Glomerular visceral epithelial cell (primary cell): ENCODE measurements at regions not wholly inside any gene's neighbourhood (a gene's known extent, or its start where the extent isn't known, plus 50 kb on each side); places are given as distances from the start of the nearest gene placed in this dataset.

Experiments
- DNase-seq: peaks from one replicate; pipeline ENCODE4 v3.0.0-alpha.2; 2016; ENCODE audit errors: extremely low spot score

DNA sequence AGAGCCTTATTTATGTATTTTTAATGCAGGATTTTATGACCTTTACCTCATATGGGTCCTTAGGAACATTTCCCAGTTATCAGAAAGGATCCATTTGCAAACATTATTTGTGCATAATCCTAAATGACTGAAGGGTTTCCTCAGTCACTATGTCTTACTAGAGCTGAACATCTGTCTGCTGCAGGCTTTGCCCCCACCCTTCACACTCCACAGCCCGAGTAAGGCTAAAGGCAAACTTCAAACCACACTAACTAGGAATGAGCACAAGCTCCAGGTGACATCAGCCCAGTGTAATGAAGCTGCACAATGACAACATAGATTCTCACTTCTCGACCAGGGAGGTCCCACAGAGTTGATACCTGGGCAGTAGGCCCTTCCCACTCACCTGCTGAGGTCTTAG lies 491.3 kb upstream of the MKI67 start:
- DNase-seq, result no peak

DNA sequence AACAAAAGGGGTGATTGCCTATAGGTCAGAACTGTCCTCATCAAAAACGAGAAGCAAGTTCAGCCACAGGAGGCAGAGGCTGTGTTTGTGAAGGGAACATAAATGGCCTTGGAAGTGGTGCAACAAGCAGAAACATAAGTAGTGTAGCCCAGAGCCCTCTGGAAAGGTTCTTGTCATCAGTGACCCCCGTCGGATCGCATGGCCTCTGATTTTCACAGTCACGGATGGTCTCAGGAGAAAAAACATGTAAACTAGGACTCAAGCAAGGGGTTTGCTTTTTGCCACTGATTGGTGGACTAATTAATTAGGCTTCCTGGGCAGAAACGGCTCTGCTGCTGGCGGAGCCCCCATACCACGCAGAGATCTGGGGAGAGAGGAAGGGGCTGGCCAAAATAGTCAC lies 496.5 kb upstream of the MKI67 start:
- DNase-seq, result no peak

DNA sequence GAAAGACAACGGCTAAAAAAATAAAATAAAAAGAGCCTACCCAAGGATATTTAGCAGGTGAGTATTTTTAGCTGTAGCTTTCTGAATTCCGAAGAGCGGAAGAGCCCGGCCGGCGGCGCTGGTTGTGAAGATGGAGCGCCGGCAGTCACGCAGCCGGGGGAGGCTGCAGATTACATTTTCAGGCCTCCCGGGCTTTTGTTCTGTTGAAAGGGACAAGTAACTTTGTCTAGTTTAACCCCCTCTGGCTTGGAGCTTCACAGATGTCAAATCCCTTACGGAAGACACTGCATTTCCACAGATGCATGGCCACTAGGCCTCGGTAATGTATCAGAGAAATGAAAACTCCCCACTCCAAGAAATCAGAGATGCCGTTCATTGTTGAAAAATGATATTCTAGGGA lies 497.6 kb upstream of the MKI67 start:
- DNase-seq, result no peak

DNA sequence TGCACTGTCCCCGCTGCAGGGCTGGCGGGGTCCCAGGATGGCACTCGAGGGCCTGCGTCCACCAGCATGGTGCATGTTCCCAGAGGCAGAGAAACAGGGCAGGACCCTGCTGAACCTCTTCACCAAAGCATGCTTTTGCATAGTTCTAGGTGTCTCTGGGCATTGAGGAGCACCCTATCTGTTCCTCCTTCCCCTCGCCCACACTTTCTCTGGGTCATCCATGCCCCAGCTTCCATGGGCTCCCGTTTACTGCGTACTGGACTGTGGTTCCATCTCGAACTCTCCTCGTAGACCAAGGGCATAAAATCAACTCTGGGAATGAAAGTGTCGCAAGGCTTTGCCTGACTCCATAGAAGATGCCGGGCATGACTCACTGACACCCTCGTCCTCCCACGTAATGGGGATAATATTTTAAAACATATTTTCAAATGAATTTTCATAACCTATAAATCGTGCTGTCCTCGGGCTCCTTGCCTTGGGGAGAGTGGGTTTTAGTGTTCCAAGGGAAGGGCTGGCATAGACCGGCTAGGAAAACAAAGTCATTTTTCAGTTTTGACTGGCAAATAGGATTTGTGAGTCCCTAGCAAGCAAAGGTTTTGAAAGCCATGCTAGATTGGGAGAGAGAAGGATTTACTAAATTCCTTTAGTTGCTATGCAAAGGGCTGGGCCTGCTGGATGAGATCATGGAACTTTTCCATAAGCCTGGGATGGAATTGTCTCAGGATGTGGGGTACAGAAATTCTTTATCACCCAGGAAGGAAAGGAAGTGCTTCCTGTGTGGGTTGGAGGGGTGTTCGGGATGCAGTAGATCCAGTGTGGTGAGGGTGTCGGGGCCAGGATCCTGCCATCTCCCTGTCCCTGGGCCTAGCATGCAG lies 498.7 kb upstream of the MKI67 start:
- DNase-seq, result no peak

DNA sequence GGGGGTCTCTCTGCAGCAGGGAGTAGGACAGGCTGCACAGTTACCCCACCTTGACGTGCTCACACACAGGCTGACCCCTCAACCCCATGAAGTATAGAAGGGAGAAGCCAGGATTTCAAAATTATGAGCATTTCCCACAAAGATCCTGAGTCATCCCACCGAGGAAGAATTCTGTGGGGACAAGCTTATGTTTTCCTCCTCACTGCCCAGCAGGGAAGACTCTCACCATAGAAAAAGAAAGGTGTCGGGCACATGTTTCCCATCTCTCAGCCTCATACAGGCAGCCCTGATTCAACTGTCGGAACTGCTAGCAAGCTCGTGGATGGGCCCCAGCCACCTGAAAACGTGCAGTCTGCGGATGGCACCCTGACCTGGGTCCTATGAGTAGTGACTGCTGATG lies 499.7 kb upstream of the MKI67 start:
- no peak for DNase-seq

DNA sequence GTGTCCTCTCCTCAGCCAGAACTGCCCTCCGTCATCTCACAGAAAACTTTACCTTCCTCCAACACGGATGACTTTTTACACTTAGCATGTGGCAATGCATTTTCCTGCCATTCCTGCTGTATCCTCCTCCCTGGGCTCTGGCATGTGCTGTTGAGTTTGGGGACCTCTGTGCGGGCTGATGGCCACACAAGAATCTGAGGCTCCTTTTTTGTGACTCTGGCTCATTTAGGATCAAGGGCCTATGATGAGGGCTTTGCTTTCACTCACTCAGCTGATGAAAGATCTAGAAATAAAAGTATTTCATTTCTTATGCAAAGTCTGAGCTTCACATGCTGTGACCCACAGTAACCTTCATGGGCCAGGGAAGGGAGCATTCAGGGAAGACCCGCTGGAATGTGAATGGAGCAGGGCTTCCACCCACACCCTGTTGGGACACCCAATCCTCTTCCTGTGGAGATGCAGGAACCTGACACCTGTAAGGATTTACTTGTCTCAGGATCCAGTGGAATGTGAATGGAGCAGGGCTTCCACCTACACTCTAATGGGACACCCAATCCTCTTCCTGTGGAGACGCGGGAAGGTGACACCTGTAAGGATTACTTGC lies 500.3 kb upstream of the MKI67 start:
- no peak for DNase-seq

DNA sequence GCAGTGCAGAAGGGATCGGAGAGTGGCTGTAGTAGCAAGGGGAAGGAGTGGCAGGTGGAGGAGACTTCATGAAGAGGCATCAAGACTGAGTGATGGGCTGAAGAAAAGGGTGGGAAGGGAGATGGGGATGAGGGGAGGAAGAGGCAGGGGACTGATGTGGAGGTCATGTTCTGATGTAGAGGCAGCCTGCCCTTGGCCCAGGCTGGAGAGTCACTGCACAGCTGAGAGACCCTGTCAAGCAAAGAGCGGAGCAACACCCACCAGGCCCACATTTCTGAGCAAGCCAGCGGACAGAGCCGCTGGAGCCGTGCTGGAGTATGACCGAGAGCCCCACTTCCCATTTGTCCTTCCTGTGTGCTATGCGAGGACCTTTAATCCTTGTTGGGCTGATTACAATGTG lies 501.6 kb upstream of the MKI67 start:
- no peak for DNase-seq

DNA sequence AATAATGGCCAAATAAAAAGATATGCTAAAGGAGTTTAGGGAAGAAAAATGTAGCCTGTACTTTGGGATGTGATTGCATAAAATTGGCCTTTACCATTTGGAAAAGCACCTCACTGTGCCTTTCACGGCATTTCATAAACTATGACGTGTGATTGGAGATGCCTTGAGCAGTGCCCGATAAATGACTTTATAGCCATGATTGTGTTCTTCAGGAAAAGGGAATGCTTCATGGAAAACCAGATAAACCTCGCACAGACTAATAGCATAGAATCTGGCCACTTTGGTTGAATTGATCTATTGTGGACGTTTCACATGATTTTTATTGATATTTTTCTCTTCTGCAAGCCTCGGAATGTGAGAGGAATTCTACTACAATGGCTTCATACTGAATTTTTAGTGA lies 502.0 kb upstream of the MKI67 start:
- no peak for DNase-seq

DNA sequence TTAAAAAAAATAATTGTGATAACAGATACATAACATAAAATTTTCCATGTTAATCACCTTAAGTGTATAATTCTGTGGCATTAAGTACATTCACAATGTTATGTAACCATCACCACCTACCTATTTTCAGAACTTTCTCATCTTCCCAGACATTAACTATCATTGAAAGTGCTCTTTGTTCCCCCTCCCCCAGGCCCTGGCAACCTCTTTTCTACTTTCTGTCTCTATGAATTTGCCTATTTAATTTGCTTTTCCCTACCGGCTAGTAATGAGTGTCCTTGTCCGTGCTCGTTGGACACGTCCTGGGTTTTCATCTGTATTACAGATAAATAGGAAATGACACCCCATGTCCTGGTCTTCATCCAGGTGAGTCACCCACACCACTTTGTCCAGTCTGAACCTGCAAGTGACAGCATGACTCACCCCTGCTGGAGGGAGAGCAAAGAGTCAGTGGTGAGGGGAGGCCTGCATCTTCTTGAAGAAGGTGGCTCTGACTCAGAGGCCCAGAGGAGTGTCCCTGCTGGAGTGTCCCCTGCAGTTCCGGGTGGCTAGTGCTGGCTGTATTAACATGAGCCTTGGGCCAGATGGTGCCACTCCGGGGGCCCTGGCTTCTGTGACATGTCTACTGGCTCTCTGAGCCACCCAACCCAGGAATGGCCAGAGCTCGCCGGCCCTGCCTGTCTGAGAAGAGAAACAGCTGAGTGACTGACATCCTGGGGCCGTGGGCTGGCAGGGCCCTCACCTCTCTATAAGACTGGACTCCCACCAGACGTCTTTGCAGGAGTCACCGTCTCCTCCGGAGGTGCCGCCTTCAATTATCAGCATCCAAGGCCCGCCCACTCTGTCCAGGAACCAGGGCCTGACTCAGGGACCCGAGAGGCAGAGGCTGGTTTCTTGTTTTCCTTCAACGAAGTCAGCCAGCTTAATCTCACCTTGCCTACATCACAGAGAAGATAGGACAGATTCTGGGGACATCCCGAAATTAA lies 503.2 kb upstream of the MKI67 start:
- DNase-seq, result no peak

DNA sequence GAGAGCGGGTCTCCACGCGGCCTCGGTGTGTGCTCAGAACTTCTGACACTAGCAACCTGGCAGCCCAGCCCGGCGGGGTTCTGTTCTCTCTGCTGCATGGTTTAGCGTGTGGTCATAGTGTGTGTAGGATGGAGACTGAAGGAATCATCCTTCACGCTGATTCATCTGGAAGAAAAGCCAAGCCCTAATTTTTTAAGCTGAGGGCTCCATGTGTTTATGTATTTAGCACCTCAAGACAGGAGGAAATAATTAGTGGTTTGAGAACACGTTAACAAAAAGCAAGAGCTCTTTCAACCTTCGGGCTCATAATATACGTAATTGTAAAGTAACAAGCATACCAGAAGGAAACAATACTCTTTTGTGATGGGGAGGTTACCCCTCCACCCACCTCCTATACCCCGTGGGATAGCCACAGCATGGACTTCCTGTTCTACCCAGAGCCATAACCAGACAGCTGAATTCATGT lies 504.6 kb upstream of the MKI67 start:
- DNase-seq, result no peak

DNA sequence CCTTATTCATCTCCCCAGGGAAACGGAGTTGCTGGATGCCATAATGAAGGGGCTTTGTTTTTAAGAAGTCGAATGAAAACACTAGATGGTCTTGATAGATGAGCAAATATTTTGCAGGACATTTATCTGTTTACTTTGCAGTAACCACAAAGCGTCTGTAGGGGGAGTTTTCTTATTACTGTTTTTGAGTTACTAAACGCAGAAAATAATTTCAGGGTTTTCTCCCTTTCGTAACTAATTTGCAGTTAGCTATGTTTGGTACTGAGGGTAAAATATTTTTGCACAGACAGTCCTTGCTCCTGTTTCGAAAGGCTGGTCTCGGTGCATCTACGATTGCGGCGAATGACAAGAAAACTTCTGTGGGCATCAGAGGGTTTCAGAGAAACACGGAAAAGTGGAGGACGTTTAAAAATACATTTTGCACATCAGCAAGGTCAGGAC lies 505.6 kb upstream of the MKI67 start:
- DNase-seq, result no peak

DNA sequence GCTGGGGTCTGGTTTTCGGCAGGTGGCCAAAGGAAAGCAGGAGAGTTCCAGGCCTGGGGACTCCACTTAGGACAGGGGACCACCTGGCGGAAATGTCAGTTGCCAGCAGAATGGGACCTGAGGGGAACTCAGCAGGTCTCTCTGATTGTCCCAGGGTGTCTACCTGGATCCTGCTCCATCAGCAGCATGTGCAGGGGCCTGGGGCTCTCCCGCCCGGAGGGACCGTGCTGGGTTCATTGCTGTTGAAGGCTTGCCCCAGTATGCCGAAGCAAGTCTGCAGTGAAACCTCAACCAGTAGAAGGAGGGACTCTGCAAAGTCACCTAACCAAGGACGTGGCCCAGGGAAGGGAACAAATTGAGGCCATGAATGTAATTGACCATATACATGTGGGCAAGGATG lies 506.5 kb upstream of the MKI67 start:
- no peak for DNase-seq

DNA sequence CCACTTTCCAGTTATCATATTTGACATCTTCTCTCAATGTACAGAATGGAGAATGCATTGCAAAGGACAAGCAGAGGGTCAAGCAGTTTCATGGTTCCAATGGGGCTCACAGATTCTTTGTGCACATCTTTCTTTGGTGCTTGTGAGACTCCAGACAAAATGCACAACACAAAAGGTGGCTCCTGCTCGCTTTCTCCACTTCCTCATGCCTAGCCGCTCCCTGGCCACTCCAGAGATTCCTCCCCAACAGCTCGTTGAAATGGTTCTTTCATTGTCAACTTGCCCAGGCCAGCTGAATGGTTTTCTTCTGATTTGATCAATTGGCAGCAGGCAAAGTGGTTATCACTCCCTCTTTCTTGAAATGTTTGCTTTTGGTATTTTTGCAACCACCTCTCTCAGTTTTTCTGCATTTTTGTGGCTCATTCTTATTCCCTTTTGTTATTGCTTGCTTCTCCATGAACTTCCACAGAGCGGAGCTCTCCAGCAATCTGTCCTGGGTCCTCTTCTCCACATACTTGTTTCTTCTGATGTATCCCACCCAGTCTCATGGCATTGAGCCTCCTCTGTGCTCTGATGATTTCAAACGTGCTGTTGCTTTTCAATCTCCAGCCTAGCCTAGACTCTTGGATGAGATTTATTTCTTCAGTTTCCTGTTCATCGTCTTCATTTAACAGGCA lies 507.8 kb upstream of the MKI67 start:
- no peak for DNase-seq

DNA sequence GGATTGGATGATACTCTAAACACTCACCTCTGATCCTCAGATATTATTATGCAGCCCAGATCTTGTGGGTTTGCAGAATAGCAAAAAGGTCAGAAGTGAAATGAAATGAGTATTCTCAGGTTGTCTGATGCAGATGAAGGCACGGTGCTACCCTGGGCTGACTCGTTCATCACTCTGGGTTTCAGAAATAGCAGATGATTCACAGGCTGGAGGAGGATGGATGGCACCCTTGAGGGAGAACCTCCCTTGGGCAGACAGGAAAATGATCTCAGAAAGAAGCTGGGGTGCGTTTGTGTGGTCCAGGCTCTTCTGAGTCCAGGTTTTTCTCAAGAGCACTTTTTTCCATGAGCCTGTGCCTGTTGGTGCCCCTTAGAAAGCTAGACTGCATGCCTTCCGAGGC lies 515.8 kb upstream of the MKI67 start:
- no peak for DNase-seq

DNA sequence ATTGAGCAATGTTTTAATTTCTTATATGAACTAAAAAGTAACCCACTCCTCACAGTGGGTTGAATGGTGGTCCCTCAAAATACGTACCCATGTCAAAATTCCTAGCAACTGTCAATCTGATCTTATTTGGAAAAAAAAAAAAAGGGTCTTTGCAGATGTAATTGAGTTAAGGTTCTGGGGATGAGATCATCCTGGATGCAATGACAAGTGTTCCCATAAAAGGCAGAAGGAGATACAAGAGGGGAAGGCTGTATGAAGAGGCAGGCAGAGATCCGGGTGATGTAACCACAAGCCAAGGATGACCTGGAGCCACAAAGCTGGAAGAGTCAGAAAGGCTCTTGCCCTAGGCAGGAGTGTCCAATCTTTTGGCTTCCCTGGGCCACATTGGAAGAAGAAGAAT lies 516.3 kb upstream of the MKI67 start:
- DNase-seq, result no peak

DNA sequence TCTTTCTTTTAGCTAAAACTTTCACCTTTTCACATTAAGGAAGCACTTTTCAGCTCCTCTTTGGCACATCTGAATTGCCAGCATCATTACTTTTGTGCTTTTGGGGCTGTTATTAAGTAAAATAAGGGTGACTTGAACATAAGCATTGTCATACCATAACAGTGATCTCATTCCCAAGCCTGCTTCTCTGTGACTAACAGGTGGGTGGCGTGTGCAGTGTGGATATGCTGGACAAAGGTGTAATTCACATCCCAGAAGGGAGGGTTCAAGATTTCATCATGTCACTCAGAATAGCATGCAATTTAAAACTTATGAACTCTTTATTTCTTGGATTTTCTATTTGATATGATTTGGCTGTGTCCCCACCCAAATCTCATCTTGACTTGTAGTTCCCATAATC lies 517.4 kb upstream of the MKI67 start:
- no peak for DNase-seq

DNA sequence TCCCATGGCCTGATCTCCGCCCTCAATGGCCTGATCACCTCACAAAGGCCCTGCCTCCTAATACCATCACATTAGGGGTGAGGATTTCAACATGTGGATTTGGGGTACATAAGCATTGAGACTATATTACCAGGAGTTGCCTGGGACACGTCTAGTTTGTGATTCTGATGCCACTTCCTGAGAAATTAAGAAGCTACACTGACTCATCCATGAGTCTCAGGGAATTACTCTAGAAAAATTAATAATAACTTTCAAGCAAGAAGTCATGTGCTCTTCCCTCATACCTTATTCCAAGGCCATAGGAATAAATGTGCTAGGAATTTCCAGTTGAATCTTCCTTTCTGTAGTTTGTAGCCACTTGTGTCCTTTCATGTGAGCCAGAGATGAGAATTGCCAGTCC lies 519.3 kb upstream of the MKI67 start:
- DNase-seq, result no peak

DNA sequence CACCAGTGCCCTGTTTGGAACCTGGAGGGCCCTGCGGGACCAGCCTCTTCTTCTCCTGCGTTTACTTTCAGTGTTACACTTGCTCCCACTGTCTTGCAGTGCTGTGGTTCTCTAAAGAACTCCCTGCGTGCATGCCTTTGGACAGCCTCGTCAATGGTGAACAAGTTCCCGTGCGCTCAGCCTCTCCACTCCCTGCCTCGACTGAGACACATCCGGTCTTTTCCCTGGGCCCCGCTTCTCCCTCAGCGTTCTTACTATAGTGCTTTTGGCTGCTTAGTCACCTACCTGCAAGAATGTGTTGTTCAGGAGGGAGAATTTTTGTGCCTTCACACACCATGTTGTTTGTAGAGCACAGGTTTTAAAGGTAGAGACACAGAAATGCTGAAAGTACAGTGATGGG lies 520.7 kb upstream of the MKI67 start:
- no peak for DNase-seq

DNA sequence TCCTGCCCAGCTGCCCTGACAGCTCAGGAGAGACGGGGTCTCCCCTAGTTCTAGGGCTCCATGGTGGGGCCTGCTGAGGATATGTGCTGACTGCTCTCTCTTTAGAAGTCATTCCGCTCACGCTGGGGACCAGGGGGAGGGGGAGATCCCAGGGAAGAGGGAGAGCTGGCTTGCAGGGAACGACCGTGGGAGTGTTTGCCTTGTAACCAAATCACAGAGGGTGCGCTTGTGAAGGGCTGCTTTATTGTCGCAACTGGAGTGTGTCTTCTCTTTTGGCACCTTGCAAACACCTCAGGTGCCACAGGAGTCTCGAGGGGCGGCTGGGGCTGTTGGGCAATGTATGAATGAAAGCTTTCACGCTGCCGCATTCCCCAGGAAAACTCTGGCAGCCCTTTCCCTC lies 531.3 kb upstream of the MKI67 start:
- no peak for DNase-seq

DNA sequence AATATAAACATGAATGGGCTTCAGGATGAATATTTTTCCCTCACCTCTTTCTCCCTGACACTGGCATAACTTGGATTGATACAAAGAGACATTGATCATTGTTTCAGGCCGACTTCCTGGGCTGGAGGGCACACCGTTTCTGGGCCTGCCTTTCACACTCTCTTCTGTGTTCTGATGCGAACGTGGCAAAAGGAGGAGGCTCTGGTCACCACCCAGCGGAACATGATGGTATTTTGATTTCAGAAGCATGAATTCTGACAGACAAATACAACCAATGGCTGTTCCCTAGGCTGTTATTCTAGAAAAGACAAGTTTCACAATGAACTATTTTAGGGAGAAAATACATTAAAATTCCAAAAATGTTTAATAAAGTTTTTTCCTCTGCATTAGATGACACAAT lies 534.5 kb upstream of the MKI67 start:
- no peak for DNase-seq

DNA sequence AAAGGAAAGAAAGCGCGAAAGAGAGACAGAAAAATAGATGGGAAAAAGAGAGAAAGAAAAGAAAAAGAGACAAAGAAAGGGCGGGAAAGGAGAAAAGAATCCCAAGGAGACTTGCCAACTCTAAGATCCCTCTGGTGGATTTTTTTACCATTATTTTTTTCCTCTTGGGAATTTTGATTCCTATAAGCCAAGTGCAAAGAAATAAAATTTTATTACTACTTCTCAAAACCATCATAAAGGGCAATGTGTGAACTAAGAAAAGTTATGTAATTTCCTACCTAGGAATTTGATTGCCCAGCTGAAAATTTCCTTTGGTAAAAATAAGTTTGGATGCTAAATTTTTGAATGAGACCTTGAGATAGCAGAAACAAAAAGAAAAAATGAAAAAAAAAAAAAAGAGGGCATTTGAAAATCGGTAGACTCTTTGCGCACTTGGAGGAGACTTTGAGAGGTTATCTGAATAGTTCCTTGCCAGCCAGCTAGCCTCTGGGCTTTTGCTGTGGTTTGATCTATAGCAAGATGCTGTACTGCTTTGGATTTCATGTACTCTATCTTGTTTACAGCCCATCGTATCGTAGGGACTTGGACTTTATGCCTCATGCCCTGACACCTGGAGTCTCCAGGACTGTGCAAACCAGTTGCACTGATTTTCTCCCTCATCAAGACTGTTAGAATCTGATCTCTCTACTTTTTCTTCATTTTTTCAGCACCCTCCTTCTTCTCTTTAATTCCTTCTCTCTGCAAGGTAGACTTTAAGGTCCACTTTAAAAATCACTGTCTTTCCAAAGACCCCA lies 535.4 kb upstream of the MKI67 start:
- no peak for DNase-seq
